Cardiac fibroblast (primary cell): ENCODE measurements at regions not wholly inside any gene's neighbourhood (a gene's known extent, or its start where the extent isn't known, plus 50 kb on each side); places are given as distances from the start of the nearest gene placed in this dataset.
"Not testable (repeated sequence)": the region's sequence is repeated elsewhere in the genome, so short reads cannot be mapped to it uniquely, and the experiment has no call there.

Experiments
- DNase-seq, 2 donors: peaks; one replicate each; pipeline versions ENCODE4 v3.0.0 to v3.0.0-alpha.2; 2010; ENCODE audit warnings: low read depth in 2 of 2
- H3K4me3 ChIP-seq, 2 donors: replicated peaks in 1 of 2; 1 replicate in 1 of 2; 2 replicates in 1 of 2; pipeline ENCODE4 v1.5.1; 2011; ENCODE audit warnings: low read depth in 2 of 2, low read length in 2 of 2, mild to moderate bottlenecking in 2 of 2, moderate library complexity in 1 of 2
- CTCF ChIP-seq: IDR thresholded peaks from one replicate; pipeline ENCODE4 v1.5.1; 2011; ENCODE audit warnings: low read depth, mild to moderate bottlenecking, low read length, inconsistent platforms

- TF ChIP-seq CTCF: no peak
- DNase-seq: no peak
- H3K4me3 ChIP-seq: no peak overlapping the region
Measured at GRCh38 chr2:120637847-120638246, 97.8 kb upstream of the GLI2 start.

- no peak for DNase-seq
- no peak for TF ChIP-seq CTCF
- no peak overlapping the region for H3K4me3 ChIP-seq
Measured at GRCh38 chr2:120638450-120638849, 97.2 kb upstream of the GLI2 start.

- TF ChIP-seq CTCF: no peak
- peak; percentile 49 to 72 for DNase-seq
- H3K4me3 ChIP-seq: no peak overlapping the region
Measured at GRCh38 chr2:120641366-120641771, 94.3 kb upstream of the GLI2 start.

GRCh38 chr2:120642646-120643045 is 93.0 kb upstream of the GLI2 start:
- no peak for DNase-seq
- no peak for TF ChIP-seq CTCF
- no peak overlapping the region for H3K4me3 ChIP-seq

GRCh38 chr2:120646994-120647393 is 88.7 kb upstream of the GLI2 start:
- H3K4me3 ChIP-seq: no peak overlapping the region
- no peak for DNase-seq
- TF ChIP-seq CTCF: no peak

- TF ChIP-seq CTCF: no peak
- no peak overlapping the region for H3K4me3 ChIP-seq
- DNase-seq: peak; percentile 57 to 59
Measured at GRCh38 chr2:120647487-120647886, 88.2 kb upstream of the GLI2 start.

GRCh38 chr2:120649381-120649780 is 86.3 kb upstream of the GLI2 start:
- H3K4me3 ChIP-seq, DNase-seq: not testable (repeated sequence)
